ENCODE measurements at regions not wholly inside any gene's neighbourhood (a gene's known extent, or its start where the extent isn't known, plus 50 kb on each side); places are given as distances from the start of the nearest gene placed in this dataset.

DNA sequence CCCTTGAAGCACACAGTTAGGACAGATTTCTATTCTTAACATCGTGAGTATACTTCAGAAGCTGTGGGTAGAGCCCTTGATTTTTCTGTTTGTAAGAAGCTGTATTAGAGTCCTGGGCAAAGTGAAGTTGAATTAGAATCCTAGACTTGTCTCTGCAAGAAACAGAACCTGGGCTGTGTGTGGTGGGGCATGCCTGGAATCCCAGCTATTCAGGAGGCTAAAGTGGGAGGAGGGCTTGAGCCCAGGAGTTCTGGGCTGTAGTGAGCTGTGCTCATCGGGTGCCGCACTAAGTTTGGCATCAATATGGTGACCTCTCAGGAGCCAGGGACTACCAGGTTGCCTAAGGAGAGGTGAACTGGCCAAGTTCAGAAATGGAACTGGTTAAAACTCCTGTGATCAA, 183.4 kb downstream of the GNAI1 start:
- TF ChIP-seq CEBPB (IDR thresholded peaks at IDR 0.05) = no peak
- TF ChIP-seq RAD21 (IDR thresholded peaks at IDR 0.05; ENCODE audit: low read depth) = no peak
- TF ChIP-seq, protein P1, sequence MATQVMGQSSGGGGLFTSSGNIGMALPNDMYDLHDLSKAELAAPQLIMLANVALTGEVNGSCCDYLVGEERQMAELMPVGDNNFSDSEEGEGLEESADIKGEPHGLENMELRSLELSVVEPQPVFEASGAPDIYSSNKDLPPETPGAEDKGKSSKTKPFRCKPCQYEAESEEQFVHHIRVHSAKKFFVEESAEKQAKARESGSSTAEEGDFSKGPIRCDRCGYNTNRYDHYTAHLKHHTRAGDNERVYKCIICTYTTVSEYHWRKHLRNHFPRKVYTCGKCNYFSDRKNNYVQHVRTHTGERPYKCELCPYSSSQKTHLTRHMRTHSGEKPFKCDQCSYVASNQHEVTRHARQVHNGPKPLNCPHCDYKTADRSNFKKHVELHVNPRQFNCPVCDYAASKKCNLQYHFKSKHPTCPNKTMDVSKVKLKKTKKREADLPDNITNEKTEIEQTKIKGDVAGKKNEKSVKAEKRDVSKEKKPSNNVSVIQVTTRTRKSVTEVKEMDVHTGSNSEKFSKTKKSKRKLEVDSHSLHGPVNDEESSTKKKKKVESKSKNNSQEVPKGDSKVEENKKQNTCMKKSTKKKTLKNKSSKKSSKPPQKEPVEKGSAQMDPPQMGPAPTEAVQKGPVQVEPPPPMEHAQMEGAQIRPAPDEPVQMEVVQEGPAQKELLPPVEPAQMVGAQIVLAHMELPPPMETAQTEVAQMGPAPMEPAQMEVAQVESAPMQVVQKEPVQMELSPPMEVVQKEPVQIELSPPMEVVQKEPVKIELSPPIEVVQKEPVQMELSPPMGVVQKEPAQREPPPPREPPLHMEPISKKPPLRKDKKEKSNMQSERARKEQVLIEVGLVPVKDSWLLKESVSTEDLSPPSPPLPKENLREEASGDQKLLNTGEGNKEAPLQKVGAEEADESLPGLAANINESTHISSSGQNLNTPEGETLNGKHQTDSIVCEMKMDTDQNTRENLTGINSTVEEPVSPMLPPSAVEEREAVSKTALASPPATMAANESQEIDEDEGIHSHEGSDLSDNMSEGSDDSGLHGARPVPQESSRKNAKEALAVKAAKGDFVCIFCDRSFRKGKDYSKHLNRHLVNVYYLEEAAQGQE (IDR thresholded peaks at IDR 0.05; ENCODE audit: low read depth) = no peak
